ENCODE measurements at regions not wholly inside any gene's neighbourhood (a gene's known extent, or its start where the extent isn't known, plus 50 kb on each side); places are given as distances from the start of the nearest gene placed in this dataset.

DNA sequence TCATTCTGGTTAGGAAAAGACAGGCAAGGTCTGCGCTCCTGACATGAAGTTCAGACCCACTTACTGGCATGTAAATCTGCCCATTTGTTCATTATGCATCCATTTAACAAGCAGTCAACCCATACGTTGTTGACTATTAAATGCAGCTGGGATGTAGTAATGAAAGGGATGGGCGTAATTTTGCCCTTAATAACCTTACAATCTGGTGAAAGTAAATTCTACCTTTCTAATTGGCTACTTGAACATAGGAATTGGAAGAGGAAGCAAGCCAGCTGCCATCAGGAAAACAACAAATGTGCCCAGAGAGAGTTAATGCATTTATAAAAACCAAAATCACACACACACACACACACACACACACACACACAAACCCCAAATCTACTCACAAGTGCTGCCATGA is 170.2 kb upstream of the PITRM1 start:
- TF ChIP-seq, protein P1, sequence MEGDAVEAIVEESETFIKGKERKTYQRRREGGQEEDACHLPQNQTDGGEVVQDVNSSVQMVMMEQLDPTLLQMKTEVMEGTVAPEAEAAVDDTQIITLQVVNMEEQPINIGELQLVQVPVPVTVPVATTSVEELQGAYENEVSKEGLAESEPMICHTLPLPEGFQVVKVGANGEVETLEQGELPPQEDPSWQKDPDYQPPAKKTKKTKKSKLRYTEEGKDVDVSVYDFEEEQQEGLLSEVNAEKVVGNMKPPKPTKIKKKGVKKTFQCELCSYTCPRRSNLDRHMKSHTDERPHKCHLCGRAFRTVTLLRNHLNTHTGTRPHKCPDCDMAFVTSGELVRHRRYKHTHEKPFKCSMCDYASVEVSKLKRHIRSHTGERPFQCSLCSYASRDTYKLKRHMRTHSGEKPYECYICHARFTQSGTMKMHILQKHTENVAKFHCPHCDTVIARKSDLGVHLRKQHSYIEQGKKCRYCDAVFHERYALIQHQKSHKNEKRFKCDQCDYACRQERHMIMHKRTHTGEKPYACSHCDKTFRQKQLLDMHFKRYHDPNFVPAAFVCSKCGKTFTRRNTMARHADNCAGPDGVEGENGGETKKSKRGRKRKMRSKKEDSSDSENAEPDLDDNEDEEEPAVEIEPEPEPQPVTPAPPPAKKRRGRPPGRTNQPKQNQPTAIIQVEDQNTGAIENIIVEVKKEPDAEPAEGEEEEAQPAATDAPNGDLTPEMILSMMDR (IDR thresholded peaks at IDR 0.05): no peak
- no peak for TF ChIP-seq POLR2A (IDR thresholded peaks at IDR 0.05)
- H3K9me3 ChIP-seq: no peaks in the 10 kb centered on the region
- no peak overlapping the region for H3K27ac ChIP-seq
- no peaks in the 10 kb centered on the region for H3K36me3 ChIP-seq
- DNase-seq: no peak
- H3K27me3 ChIP-seq: no peaks in the 10 kb centered on the region
- H3K4me3 ChIP-seq: no peak overlapping the region
- H3K4me1 ChIP-seq: no peaks in the 10 kb centered on the region
- intact Hi-C loops (cut with DNase I; ENCODE audit: low total_unique reads): no loop called here

DNA sequence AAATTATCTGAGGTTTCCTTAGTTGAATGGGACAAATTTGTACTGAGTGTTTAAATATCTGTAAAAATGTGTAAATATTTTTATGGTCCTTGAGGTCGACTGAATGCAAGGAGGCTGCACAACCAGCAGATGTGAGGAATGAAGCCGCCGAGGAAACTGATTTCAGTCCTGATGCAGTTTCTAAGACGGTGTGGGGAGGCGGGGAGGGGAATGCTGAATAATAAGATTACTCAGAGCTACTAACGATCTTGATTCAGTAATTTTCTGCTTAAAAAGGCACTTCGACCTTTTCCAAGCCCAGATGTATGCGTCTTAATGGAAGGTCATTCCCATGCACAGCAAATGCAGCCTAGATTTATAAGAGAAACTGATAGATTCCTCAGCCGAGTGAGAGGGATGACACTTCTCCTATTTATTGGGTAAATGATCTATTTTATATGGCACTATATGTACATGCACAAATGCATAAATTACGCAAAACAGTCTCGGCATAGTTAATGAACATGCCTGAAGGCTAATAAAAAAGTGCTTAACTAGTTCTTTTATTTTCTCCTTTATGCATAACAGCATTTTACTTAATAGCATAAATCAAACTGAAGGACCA is 167.6 kb upstream of the PITRM1 start:
- TF ChIP-seq, protein P1 (IDR thresholded peaks at IDR 0.05): no peak
- TF ChIP-seq POLR2A (IDR thresholded peaks at IDR 0.05): no peak

DNA sequence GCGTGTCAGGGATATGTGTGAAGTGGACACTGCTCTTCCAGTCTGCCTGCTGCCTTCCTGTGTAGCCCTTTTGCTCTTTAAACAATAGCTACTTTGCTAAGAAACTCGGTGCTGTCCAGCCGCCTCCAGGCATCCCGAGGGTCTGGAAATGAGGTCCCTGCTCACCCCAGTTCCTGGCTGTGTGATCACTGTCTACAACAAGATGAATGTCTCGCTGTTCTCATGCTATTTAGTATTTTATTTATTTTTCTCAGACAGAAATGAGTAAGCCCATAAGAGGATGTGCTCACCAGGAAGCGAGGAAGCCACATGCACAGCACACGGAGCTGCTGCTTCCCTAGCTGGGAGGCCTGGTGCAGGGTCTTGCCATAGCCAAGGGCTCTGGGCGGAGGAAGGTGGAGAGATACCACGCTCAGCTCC is 167.0 kb upstream of the PITRM1 start:
- H3K4me1 ChIP-seq: no peaks in the 10 kb centered on the region
- no peaks in the 10 kb centered on the region for H3K9me3 ChIP-seq
- no peak overlapping the region for H3K27ac ChIP-seq
- H3K4me3 ChIP-seq: no peak overlapping the region
- no peaks in the 10 kb centered on the region for H3K36me3 ChIP-seq
- intact Hi-C loops (cut with DNase I; ENCODE audit: low total_unique reads): no loop called here
- TF ChIP-seq, protein P1 (IDR thresholded peaks at IDR 0.05): no peak
- TF ChIP-seq POLR2A (IDR thresholded peaks at IDR 0.05): no peak
- no peaks in the 10 kb centered on the region for H3K27me3 ChIP-seq
- no peak for DNase-seq

More for the DNA sequence above, 167.6 kb upstream of the PITRM1 start:
- intact Hi-C loops (cut with DNase I; ENCODE audit: low total_unique reads): no loop called here
- Histone ChIP-seq H3K4me3 (no peak overlapping the region), H3K9me3 (no peaks in the 10 kb centered on the region), H3K27me3 (no peaks in the 10 kb centered on the region), H3K36me3 (no peaks in the 10 kb centered on the region), H3K27ac (no peak overlapping the region), H3K4me1 (no peaks in the 10 kb centered on the region)
- no peak for DNase-seq

DNA sequence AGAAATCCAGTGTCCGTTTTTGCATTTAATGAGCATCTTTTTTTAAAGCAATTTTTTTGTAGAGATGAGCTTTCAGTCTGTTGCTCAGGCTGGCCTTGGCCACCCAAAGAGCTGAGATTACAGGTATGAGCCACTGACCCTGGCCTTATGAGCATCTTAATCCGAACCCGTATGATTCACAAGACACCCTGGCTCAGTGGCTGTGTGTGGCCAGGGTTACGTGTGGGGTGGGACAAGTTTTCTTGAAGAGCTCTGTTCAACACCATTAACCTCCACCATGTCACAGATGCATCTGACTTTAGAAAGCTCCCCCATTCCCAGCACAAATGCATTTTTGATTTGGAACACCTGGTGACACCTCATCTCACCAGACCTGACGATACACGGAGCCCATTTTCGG is 166.5 kb upstream of the PITRM1 start:
- Histone ChIP-seq H3K9me3 (no peaks in the 10 kb centered on the region), H3K27me3 (no peaks in the 10 kb centered on the region), H3K4me3 (no peak overlapping the region), H3K4me1 (no peaks in the 10 kb centered on the region), H3K36me3 (no peaks in the 10 kb centered on the region), H3K27ac (no peak overlapping the region)
- TF ChIP-seq POLR2A (IDR thresholded peaks at IDR 0.05): no peak
- TF ChIP-seq, protein P1 (IDR thresholded peaks at IDR 0.05): no peak
- no peak for DNase-seq
- intact Hi-C loops (cut with DNase I; ENCODE audit: low total_unique reads): no loop called here

DNA sequence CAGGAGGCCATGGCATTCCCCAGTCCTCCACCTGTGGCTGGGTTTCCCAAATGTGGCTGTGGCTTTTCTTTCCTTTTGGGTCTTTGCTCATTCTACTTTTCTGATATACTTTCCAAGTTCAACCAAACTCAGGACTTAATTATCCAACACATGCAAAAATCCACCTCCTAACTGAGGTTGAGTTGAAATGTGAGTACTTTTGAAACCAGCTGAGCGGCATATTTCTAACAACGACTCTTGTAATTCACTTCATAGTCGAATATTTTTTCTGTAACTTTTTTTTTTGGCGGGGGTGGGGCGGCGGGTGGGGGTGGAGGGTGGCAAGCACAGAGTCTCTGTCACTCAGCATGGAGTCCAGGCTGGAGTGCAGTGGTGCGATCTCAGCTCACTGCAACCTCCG is 165.2 kb upstream of the PITRM1 start:
- Histone ChIP-seq H3K36me3 (no peaks in the 10 kb centered on the region), H3K9me3 (no peaks in the 10 kb centered on the region), H3K4me1 (no peaks in the 10 kb centered on the region), H3K27ac (no peak overlapping the region), H3K27me3 (no peaks in the 10 kb centered on the region), H3K4me3 (no peak overlapping the region)
- intact Hi-C loops (cut with DNase I; ENCODE audit: low total_unique reads): no loop called here
- no peak for TF ChIP-seq POLR2A (IDR thresholded peaks at IDR 0.05)
- TF ChIP-seq, protein P1 (IDR thresholded peaks at IDR 0.05): no peak
- no peak for DNase-seq
